GM18505 (cell line): ENCODE measurements at regions not wholly inside any gene's neighbourhood (a gene's known extent, or its start where the extent isn't known, plus 50 kb on each side); places are given as distances from the start of the nearest gene placed in this dataset.

Experiments used
- ATAC-seq: cut with Tn5 transposase; IDR thresholded peaks from one replicate; pipeline ENCODE4 v1.9.1; 2021; ENCODE audit not compliant: unreplicated experiment
- POLR2A ChIP-seq: IDR thresholded peaks from 4 replicates; pipeline ENCODE4 v1.6.1; 2011; ENCODE audit warnings: borderline replicate concordance; ENCODE audit not compliant: insufficient read depth, insufficient read length; ENCODE audit errors: extremely low read depth

- no peak for ATAC-seq
- TF ChIP-seq POLR2A = no peak
Observed at GRCh38 chr3:78046566-78046965, 1006.7 kb downstream of the ROBO2 start.

- ATAC-seq = no peak
- TF ChIP-seq POLR2A = no peak
Observed at GRCh38 chr3:78048698-78049097, 1008.8 kb downstream of the ROBO2 start.

GRCh38 chr3:78049521-78049920, 1009.6 kb downstream of the ROBO2 start:
- TF ChIP-seq POLR2A = no peak

GRCh38 chr3:78050276-78051065, 1010.6 kb downstream of the ROBO2 start:
- TF ChIP-seq POLR2A = no peak
- ATAC-seq = no peak

More at GRCh38 chr3:78049521-78049920, 1009.6 kb downstream of the ROBO2 start:
- no peak for ATAC-seq

- ATAC-seq = no peak
- TF ChIP-seq POLR2A = no peak
Observed at GRCh38 chr3:78052746-78053145, 1012.8 kb downstream of the ROBO2 start.

GRCh38 chr3:78066287-78066686, 1026.4 kb downstream of the ROBO2 start:
- no peak for TF ChIP-seq POLR2A
- no peak for ATAC-seq

- no peak for ATAC-seq
- no peak for TF ChIP-seq POLR2A
Observed at GRCh38 chr3:78070188-78070587, 1030.3 kb downstream of the ROBO2 start.

- ATAC-seq = no peak
- no peak for TF ChIP-seq POLR2A
Observed at GRCh38 chr3:78076379-78076778, 1036.5 kb downstream of the ROBO2 start.

GRCh38 chr3:78077178-78077577, 1037.3 kb downstream of the ROBO2 start:
- no peak for TF ChIP-seq POLR2A
- no peak for ATAC-seq

- no peak for TF ChIP-seq POLR2A
Observed at GRCh38 chr3:78077842-78078241, 1037.9 kb downstream of the ROBO2 start.

GRCh38 chr3:78079514-78079913, 1039.6 kb downstream of the ROBO2 start:
- TF ChIP-seq POLR2A = no peak
- ATAC-seq = no peak

More at GRCh38 chr3:78077842-78078241, 1037.9 kb downstream of the ROBO2 start:
- no peak for ATAC-seq

GRCh38 chr3:78086150-78086549, 1046.3 kb downstream of the ROBO2 start:
- ATAC-seq = no peak
- TF ChIP-seq POLR2A = no peak

- ATAC-seq = no peak
- TF ChIP-seq POLR2A = no peak
Observed at GRCh38 chr3:78087134-78087533, 1047.2 kb downstream of the ROBO2 start.

- TF ChIP-seq POLR2A = no peak
- ATAC-seq = no peak
Observed at GRCh38 chr3:78088006-78088405, 1048.1 kb downstream of the ROBO2 start.
